ENCODE measurements at regions not wholly inside any gene's neighbourhood (a gene's known extent, or its start where the extent isn't known, plus 50 kb on each side); places are given as distances from the start of the nearest gene placed in this dataset.
"Not testable (repeated sequence)": the region's sequence is repeated elsewhere in the genome, so short reads cannot be mapped to it uniquely, and the experiment has no call there.

DNA sequence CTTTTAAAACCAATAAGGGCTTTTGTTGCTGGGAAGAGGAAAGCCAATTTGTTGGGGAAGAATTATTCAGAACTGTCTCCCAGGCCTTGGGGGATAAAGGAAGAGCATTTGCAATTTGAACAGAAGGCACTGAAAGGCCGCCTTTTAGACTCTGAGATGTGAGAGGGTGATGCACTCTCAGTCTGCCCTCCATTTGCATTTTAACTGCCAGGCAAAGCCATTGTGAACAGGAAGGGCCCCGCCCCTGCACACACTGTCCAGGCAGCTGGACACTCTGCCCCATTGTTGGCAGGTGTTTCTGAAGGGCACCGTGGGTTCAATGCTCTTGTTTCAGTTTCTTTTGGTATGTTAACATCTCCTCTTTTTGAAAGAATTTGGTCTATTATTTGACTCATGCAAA, 169.5 kb upstream of the COPS8 start:
- DNase-seq, result no peak
- Histone ChIP-seq H3K36me3 (ENCODE audit: control insufficient read depth, insufficient read depth, low read length) (no peaks in the 10 kb centered on the region), H3K79me1 (ENCODE audit: low read length) (no peaks in the 10 kb centered on the region), H3K56ac (ENCODE audit: low read length) (no peak overlapping the region), H3K4me2 (ENCODE audit: low read length) (no peak overlapping the region), H4K5ac (ENCODE audit: low read length) (no peak overlapping the region), H4K8ac (ENCODE audit: low read depth, low read length) (no peak overlapping the region), H2BK120ac (ENCODE audit: low read depth, low read length) (no peak overlapping the region), H3K4me3 (ENCODE audit: low read length) (no peak overlapping the region), H3K9ac (ENCODE audit: low read length) (no peak overlapping the region), H3K18ac (ENCODE audit: low read length) (no peak overlapping the region), H3K27me3 (ENCODE audit: insufficient read depth, low read length, poor library complexity) (no peaks in the 10 kb centered on the region), H3K27ac (ENCODE audit: low read depth, low read length) (no peak overlapping the region), H2AK5ac (ENCODE audit: low read length) (no peak overlapping the region), H3K4ac (ENCODE audit: low read depth, low read length) (no peak overlapping the region), H3K23ac (ENCODE audit: low read length) (no peak overlapping the region), H3K79me2 (ENCODE audit: control insufficient read depth, insufficient read depth, low read length) (no peaks in the 10 kb centered on the region), H2BK5ac (ENCODE audit: low read length) (no peak overlapping the region), H2BK15ac (replicated peaks; ENCODE audit: low read depth) (no peak overlapping the region), H3K4me1 (ENCODE audit: control insufficient read depth, low read depth, low read length) (no peaks in the 10 kb centered on the region)
- no CpG with 5 or more reads among the region's 3 CpGs for WGBS (ENCODE audit: extremely low coverage, insufficient coverage, low lambda C conversion rate)

DNA sequence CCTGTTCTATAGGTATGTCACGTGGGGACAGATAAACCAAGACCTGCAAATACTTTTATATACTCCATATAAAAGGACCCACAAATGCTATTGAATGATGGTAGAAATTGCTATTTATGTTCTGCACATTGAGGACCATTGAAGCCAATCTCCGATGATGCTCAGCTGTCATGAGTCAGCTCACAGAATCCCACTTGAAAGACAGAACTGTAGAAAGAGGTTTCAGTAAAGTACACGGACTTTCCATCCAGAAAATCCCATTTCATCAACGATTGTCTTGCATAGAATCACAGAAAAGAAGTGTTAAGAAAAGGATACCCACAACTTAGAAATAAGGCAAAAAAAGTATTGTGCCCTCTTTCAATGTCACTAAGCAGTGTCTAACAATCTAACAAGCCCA, 169.0 kb upstream of the COPS8 start:
- DNase-seq, result no peak
- no peak overlapping the region for H3K4me2 ChIP-seq (ENCODE audit: low read length)
- H2BK15ac ChIP-seq (replicated peaks; ENCODE audit: low read depth), result no peak overlapping the region
- no peak overlapping the region for H2BK120ac ChIP-seq (ENCODE audit: low read depth, low read length)
- no peak overlapping the region for H3K18ac ChIP-seq (ENCODE audit: low read length)
- H3K27me3 ChIP-seq (ENCODE audit: insufficient read depth, low read length, poor library complexity), result no peaks in the 10 kb centered on the region
- no peak overlapping the region for H3K9ac ChIP-seq (ENCODE audit: low read length)
- H3K56ac ChIP-seq (ENCODE audit: low read length), result no peak overlapping the region
- H3K79me1 ChIP-seq (ENCODE audit: low read length), result no peaks in the 10 kb centered on the region
- no peaks in the 10 kb centered on the region for H3K4me1 ChIP-seq (ENCODE audit: control insufficient read depth, low read depth, low read length)
- WGBS (ENCODE audit: extremely low coverage, insufficient coverage, low lambda C conversion rate), result no CpG with 5 or more reads among the region's 4 CpGs
- H4K8ac ChIP-seq (ENCODE audit: low read depth, low read length), result no peak overlapping the region
- no peak overlapping the region for H4K5ac ChIP-seq (ENCODE audit: low read length)
- H3K36me3 ChIP-seq (ENCODE audit: control insufficient read depth, insufficient read depth, low read length), result no peaks in the 10 kb centered on the region
- no peak overlapping the region for H2BK5ac ChIP-seq (ENCODE audit: low read length)
- H3K27ac ChIP-seq (ENCODE audit: low read depth, low read length), result no peak overlapping the region
- no peak overlapping the region for H3K4ac ChIP-seq (ENCODE audit: low read depth, low read length)
- no peak overlapping the region for H2AK5ac ChIP-seq (ENCODE audit: low read length)
- no peak overlapping the region for H3K23ac ChIP-seq (ENCODE audit: low read length)
- no peak overlapping the region for H3K4me3 ChIP-seq (ENCODE audit: low read length)
- H3K79me2 ChIP-seq (ENCODE audit: control insufficient read depth, insufficient read depth, low read length), result no peaks in the 10 kb centered on the region

DNA sequence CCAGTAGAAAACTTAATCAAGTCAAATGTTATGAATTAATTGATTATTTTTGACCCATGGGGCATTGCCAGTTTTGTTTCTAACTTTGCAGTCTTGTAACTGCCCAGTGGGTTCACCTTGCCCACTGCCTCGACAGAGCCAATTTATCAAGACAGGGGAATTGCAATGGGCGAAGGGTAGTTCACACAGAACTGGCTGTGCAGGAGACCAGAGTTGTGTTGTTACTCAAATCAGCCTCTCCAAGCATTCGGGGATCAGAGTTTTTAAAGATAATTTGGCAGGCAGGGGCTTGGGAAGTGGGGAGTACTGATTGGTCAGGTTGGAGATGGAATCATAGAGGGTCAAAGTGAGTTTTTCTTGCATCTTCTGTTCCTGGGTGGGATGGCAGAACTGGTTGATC, 168.5 kb upstream of the COPS8 start:
- Histone ChIP-seq H2BK15ac (replicated peaks; ENCODE audit: low read depth) (no peak overlapping the region), H3K9ac (ENCODE audit: low read length) (no peak overlapping the region), H2BK120ac (ENCODE audit: low read depth, low read length) (no peak overlapping the region), H3K18ac (ENCODE audit: low read length) (no peak overlapping the region), H3K4me1 (ENCODE audit: control insufficient read depth, low read depth, low read length) (no peaks in the 10 kb centered on the region), H3K27me3 (ENCODE audit: insufficient read depth, low read length, poor library complexity) (no peaks in the 10 kb centered on the region), H3K23ac (ENCODE audit: low read length) (no peak overlapping the region), H4K8ac (ENCODE audit: low read depth, low read length) (no peak overlapping the region), H3K79me2 (ENCODE audit: control insufficient read depth, insufficient read depth, low read length) (no peaks in the 10 kb centered on the region), H3K56ac (ENCODE audit: low read length) (no peak overlapping the region), H4K5ac (ENCODE audit: low read length) (no peak overlapping the region), H3K4ac (ENCODE audit: low read depth, low read length) (no peak overlapping the region), H3K27ac (ENCODE audit: low read depth, low read length) (no peak overlapping the region), H3K4me2 (ENCODE audit: low read length) (no peak overlapping the region), H3K79me1 (ENCODE audit: low read length) (no peaks in the 10 kb centered on the region), H2AK5ac (ENCODE audit: low read length) (no peak overlapping the region), H2BK5ac (ENCODE audit: low read length) (no peak overlapping the region), H3K4me3 (ENCODE audit: low read length) (no peak overlapping the region), H3K36me3 (ENCODE audit: control insufficient read depth, insufficient read depth, low read length) (no peaks in the 10 kb centered on the region)
- no CpG with 5 or more reads among the region's 3 CpGs for WGBS (ENCODE audit: extremely low coverage, insufficient coverage, low lambda C conversion rate)
- DNase-seq, result no peak

DNA sequence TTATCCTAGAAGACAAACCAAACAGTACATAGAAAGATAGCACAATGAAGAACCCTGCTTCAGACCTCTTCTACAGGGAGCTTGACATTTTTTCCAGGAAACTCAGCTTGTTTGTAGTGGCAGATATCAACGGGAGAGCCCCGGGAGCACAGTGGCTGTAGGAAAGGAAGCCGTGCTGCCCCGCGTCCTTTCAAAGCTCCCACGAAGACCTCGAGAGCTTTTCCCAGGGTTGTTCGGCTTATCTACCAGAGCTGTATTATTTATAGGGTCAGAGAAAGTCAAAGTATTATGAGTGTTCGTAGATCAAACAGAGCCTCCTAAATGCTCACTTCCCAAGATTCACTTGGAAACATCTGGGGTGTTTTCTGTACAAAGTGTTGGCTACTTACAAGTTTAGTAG, 167.1 kb upstream of the COPS8 start:
- H2BK5ac ChIP-seq (ENCODE audit: low read length), result no peak overlapping the region
- H3K9ac ChIP-seq (ENCODE audit: low read length), result no peak overlapping the region
- H3K27ac ChIP-seq (ENCODE audit: low read depth, low read length), result no peak overlapping the region
- H3K4ac ChIP-seq (ENCODE audit: low read depth, low read length), result no peak overlapping the region
- H3K56ac ChIP-seq (ENCODE audit: low read length), result no peak overlapping the region
- H3K36me3 ChIP-seq (ENCODE audit: control insufficient read depth, insufficient read depth, low read length), result no peaks in the 10 kb centered on the region
- no peak overlapping the region for H3K23ac ChIP-seq (ENCODE audit: low read length)
- H3K4me1 ChIP-seq (ENCODE audit: control insufficient read depth, low read depth, low read length), result no peaks in the 10 kb centered on the region
- no peak overlapping the region for H3K4me2 ChIP-seq (ENCODE audit: low read length)
- no peaks in the 10 kb centered on the region for H3K79me1 ChIP-seq (ENCODE audit: low read length)
- no peak overlapping the region for H3K18ac ChIP-seq (ENCODE audit: low read length)
- no peak overlapping the region for H2BK15ac ChIP-seq (replicated peaks; ENCODE audit: low read depth)
- H3K4me3 ChIP-seq (ENCODE audit: low read length), result no peak overlapping the region
- no peaks in the 10 kb centered on the region for H3K79me2 ChIP-seq (ENCODE audit: control insufficient read depth, insufficient read depth, low read length)
- H2BK120ac ChIP-seq (ENCODE audit: low read depth, low read length), result no peak overlapping the region
- no peak for DNase-seq
- no peak overlapping the region for H4K5ac ChIP-seq (ENCODE audit: low read length)
- H4K8ac ChIP-seq (ENCODE audit: low read depth, low read length), result no peak overlapping the region
- no peak overlapping the region for H2AK5ac ChIP-seq (ENCODE audit: low read length)
- no peaks in the 10 kb centered on the region for H3K27me3 ChIP-seq (ENCODE audit: insufficient read depth, low read length, poor library complexity)
- no CpG with 5 or more reads among the region's 9 CpGs for WGBS (ENCODE audit: extremely low coverage, insufficient coverage, low lambda C conversion rate)

DNA sequence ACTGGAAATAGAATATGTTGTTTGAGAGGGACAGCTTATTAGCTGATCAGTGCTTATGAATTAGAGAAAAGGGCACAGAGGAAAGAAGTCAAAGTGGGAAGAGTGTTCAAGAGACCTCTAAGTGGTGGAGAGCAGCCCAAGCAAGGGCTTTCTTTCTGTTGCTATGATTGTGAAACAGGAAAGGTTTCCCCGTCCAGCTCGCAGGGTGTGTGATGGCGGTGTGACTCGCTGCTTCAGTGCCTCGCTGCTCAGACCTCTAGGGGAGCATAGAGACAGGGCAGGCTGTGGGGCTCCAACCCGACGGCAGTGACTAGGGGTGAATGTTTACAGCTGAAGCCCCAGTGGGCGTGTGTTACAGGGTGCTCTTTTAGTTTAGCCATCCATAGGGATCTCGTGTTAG, 166.5 kb upstream of the COPS8 start:
- H3K36me3 ChIP-seq (ENCODE audit: control insufficient read depth, insufficient read depth, low read length), result no peaks in the 10 kb centered on the region
- no peaks in the 10 kb centered on the region for H3K79me2 ChIP-seq (ENCODE audit: control insufficient read depth, insufficient read depth, low read length)
- no peaks in the 10 kb centered on the region for H3K79me1 ChIP-seq (ENCODE audit: low read length)
- no peak overlapping the region for H3K23ac ChIP-seq (ENCODE audit: low read length)
- no peak overlapping the region for H3K27ac ChIP-seq (ENCODE audit: low read depth, low read length)
- H3K4me2 ChIP-seq (ENCODE audit: low read length), result no peak overlapping the region
- H3K27me3 ChIP-seq (ENCODE audit: insufficient read depth, low read length, poor library complexity), result no peaks in the 10 kb centered on the region
- no peak overlapping the region for H3K56ac ChIP-seq (ENCODE audit: low read length)
- no CpG with 5 or more reads among the region's 9 CpGs for whole genome bisulfite sequencing (ENCODE audit: extremely low coverage, insufficient coverage, low lambda C conversion rate)
- H2BK15ac ChIP-seq (replicated peaks; ENCODE audit: low read depth), result no peak overlapping the region
- no peak overlapping the region for H3K4ac ChIP-seq (ENCODE audit: low read depth, low read length)
- no peak overlapping the region for H4K5ac ChIP-seq (ENCODE audit: low read length)
- no peak overlapping the region for H4K8ac ChIP-seq (ENCODE audit: low read depth, low read length)
- H3K4me1 ChIP-seq (ENCODE audit: control insufficient read depth, low read depth, low read length), result no peaks in the 10 kb centered on the region
- no peak overlapping the region for H3K4me3 ChIP-seq (ENCODE audit: low read length)
- no peak overlapping the region for H3K18ac ChIP-seq (ENCODE audit: low read length)
- no peak overlapping the region for H2AK5ac ChIP-seq (ENCODE audit: low read length)
- no peak for DNase-seq
- H2BK120ac ChIP-seq (ENCODE audit: low read depth, low read length), result no peak overlapping the region
- H3K9ac ChIP-seq (ENCODE audit: low read length), result no peak overlapping the region
- H2BK5ac ChIP-seq (ENCODE audit: low read length), result no peak overlapping the region

DNA sequence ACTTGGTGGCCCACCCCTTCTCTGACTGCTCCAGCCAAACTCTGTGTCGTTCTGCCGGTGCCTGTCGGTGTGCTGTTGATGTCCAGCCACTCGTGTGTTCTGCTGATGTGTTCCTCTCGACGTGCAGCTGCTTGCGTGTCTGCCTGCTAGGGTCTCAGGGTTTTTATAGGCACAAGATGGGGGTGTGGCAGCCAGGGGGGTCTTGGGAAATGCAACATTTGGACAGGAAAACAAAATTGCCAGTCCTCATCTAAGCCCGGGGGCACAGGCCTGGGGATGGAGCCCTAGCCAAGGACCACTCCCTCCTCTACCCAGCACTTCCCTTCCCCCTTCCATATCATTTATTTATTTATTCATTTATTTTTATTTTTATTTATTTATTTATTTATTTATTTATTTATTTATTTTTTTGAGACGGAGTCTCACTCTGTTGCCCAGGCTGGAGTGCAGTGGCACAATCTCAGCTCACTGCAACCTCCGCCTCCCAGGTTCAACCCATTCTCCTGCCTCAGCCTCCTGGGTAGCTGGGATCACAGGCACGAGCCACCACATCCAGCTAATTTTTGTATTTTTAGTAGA, 165.8 kb upstream of the COPS8 start:
- H3K23ac ChIP-seq (ENCODE audit: low read length); H3K79me1 ChIP-seq (ENCODE audit: low read length); H3K9ac ChIP-seq (ENCODE audit: low read length); H4K8ac ChIP-seq (ENCODE audit: low read depth, low read length); H3K18ac ChIP-seq (ENCODE audit: low read length); H3K4me2 ChIP-seq (ENCODE audit: low read length); H2BK120ac ChIP-seq (ENCODE audit: low read depth, low read length); H3K27ac ChIP-seq (ENCODE audit: low read depth, low read length); H3K4me1 ChIP-seq (ENCODE audit: control insufficient read depth, low read depth, low read length); H2AK5ac ChIP-seq (ENCODE audit: low read length); DNase-seq; H2BK15ac ChIP-seq (replicated peaks; ENCODE audit: low read depth); H3K4me3 ChIP-seq (ENCODE audit: low read length); H3K36me3 ChIP-seq (ENCODE audit: control insufficient read depth, insufficient read depth, low read length); H3K27me3 ChIP-seq (ENCODE audit: insufficient read depth, low read length, poor library complexity); H3K4ac ChIP-seq (ENCODE audit: low read depth, low read length); H4K5ac ChIP-seq (ENCODE audit: low read length); H2BK5ac ChIP-seq (ENCODE audit: low read length); H3K56ac ChIP-seq (ENCODE audit: low read length); H3K79me2 ChIP-seq (ENCODE audit: control insufficient read depth, insufficient read depth, low read length): not testable (repeated sequence)
- WGBS (ENCODE audit: extremely low coverage, insufficient coverage, low lambda C conversion rate), result no CpG with 5 or more reads among the region's 11 CpGs

Data from mesendoderm (in vitro differentiated cells).